SK-N-SH (cell line): ENCODE measurements at regions not wholly inside any gene's neighbourhood (a gene's known extent, or its start where the extent isn't known, plus 50 kb on each side); places are given as distances from the start of the nearest gene placed in this dataset.
A peak's percentile ranks its signal among the peaks of the same experiment; 100 is the strongest.

Source experiments
- CTCF ChIA-PET: fragments of 300-600, 350-600 bp; formaldehyde crosslinking; extraction: SDS; loops from one replicate; lab custom pipeline; 2021; lab: Yijun Ruan, JAX
- POLR2A ChIA-PET: fragments of 350-600 bp; sonication (Branson Sonifier 250); formaldehyde crosslinking; extraction: SDS; loops from one replicate; lab custom pipeline; 2020; ENCODE audit warnings: antibody characterized with exemption, inconsistent platforms; lab: Yijun Ruan, JAX
- DNase-seq: peaks from one replicate; pipeline ENCODE4 v3.0.0; 2012
- H2AFZ ChIP-seq: fragments of 200-600 bp; sonication (generic); 2 replicates; pipeline ENCODE4 v1.8.1; 2016; ENCODE audit warnings: antibody characterized with exemption, mild to moderate bottlenecking, low read depth
- H3F3A ChIP-seq: fragments of 200-600 bp; sonication (generic); replicated peaks from 2 replicates; pipeline ENCODE3; 2016; ENCODE audit warnings: antibody characterized with exemption, mild to moderate bottlenecking; ENCODE audit not compliant: insufficient read depth
- H3K27ac ChIP-seq, 2 experiments: fragments of 200-500 bp in 1 of 2; fragments of 200-600 bp in 1 of 2; sonication (Bioruptor generic) in 1 of 2; sonication (generic), shearing (Covaris generic) in 1 of 2; 2 replicates each; pipeline versions ENCODE4 v1.5.1 to v1.6.1; 2014 to 2016; ENCODE audit warnings: low read depth in 2 of 2, inconsistent platforms in 1 of 2, low read length in 1 of 2, mild to moderate bottlenecking in 1 of 2, mixed read lengths in 1 of 2
- H3K27me3 ChIP-seq: fragments of 200-600 bp; sonication (generic), shearing (Covaris generic); 2 replicates; pipeline ENCODE4 v1.6.1; 2016; ENCODE audit warnings: mixed run types; ENCODE audit not compliant: insufficient read depth
- H3K36me3 ChIP-seq, 2 experiments: fragments of 200-500 bp in 1 of 2; fragments of 200-600 bp in 1 of 2; sonication (Bioruptor generic) in 1 of 2; sonication (generic) in 1 of 2; replicated peaks in 1 of 2; 2 replicates each; pipeline versions ENCODE3 to v1.5.1; 2014 to 2016; ENCODE audit warnings: low read length in 1 of 2, mild to moderate bottlenecking in 1 of 2; ENCODE audit not compliant: insufficient read depth in 2 of 2, control insufficient read depth in 1 of 2
- H3K4me1 ChIP-seq, 2 experiments: fragments of 200-500 bp in 1 of 2; fragments of 200-600 bp in 1 of 2; sonication (Bioruptor generic) in 1 of 2; sonication (generic), shearing (Covaris generic) in 1 of 2; 2 replicates each; pipeline versions ENCODE4 v1.5.1 to v1.6.1; 2014 to 2016; ENCODE audit warnings: low read depth in 1 of 2, low read length in 1 of 2, mixed run types in 1 of 2; ENCODE audit not compliant: insufficient read depth in 2 of 2, control insufficient read depth in 1 of 2
- H3K4me2 ChIP-seq: fragments of 200-600 bp; sonication (generic), shearing (Covaris generic); 2 replicates; pipeline ENCODE4 v1.6.1; 2017; ENCODE audit warnings: mixed run types
- H3K4me3 ChIP-seq, 2 experiments: fragments of 200-500 bp in 1 of 2; fragments of 200-600 bp in 1 of 2; sonication (Bioruptor generic) in 1 of 2; sonication (generic), shearing (Covaris generic) in 1 of 2; 2 replicates each; pipeline versions ENCODE4 v1.5.1 to v1.8.1; 2014 to 2016; ENCODE audit warnings: low read depth in 2 of 2, inconsistent platforms in 1 of 2, low read length in 1 of 2, mild to moderate bottlenecking in 1 of 2, mixed read lengths in 1 of 2, moderate library complexity in 1 of 2
- H3K79me2 ChIP-seq: fragments of 200-600 bp; sonication (generic); 2 replicates; pipeline ENCODE4 v1.8.1; 2017; ENCODE audit warnings: mild to moderate bottlenecking; ENCODE audit not compliant: insufficient read depth
- H3K9ac ChIP-seq: fragments of 200-600 bp; sonication (generic); 2 replicates; pipeline ENCODE4 v1.6.1; 2017; ENCODE audit warnings: mixed run types
- H3K9me2 ChIP-seq: fragments of 200-600 bp; sonication (generic); 2 replicates; pipeline ENCODE4 v1.6.1; 2017; ENCODE audit warnings: mixed run types
- H3K9me3 ChIP-seq: fragments of 200-600 bp; sonication (generic); 2 replicates; pipeline ENCODE4 v1.6.1; 2017; ENCODE audit warnings: mixed run types, mild to moderate bottlenecking, moderate library complexity
- H4K20me1 ChIP-seq: fragments of 200-600 bp; sonication (generic); 2 replicates; pipeline ENCODE4 v1.6.1; 2017; ENCODE audit warnings: mild to moderate bottlenecking, mixed run types; ENCODE audit not compliant: insufficient read depth
- FOXM1 ChIP-seq: IDR thresholded peaks from 2 replicates; pipeline ENCODE4 v1.4.0; 2012; ENCODE audit warnings: low read depth, mild to moderate bottlenecking
- IRF3 ChIP-seq: fragments of 150-350 bp; IDR thresholded peaks from 2 replicates; pipeline ENCODE4 v1.6.1; 2016; ENCODE audit warnings: mild to moderate bottlenecking, low read depth, low read length
- JUND ChIP-seq: IDR thresholded peaks from 2 replicates; pipeline ENCODE4 v1.4.0; 2012
- MEF2A ChIP-seq: IDR thresholded peaks from 2 replicates; pipeline ENCODE4 v1.4.0; 2012; ENCODE audit warnings: low read depth, borderline replicate concordance
- PBX3 ChIP-seq: IDR thresholded peaks from 2 replicates; pipeline ENCODE4; 2012
- SIN3A ChIP-seq: IDR thresholded peaks from 2 replicates; pipeline ENCODE4 v1.6.1; 2012; ENCODE audit warnings: low read depth, mild to moderate bottlenecking, low read length, moderate library complexity, borderline replicate concordance
- YY1 ChIP-seq: IDR thresholded peaks from 2 replicates; pipeline ENCODE4 v1.4.0; 2012; ENCODE audit warnings: low read depth, mild to moderate bottlenecking
- ZBTB33 ChIP-seq: IDR thresholded peaks from 2 replicates; pipeline ENCODE4 v1.4.0; 2012; ENCODE audit warnings: low read depth, borderline replicate concordance
- WGBS: methylation state at CpG from one replicate; pipeline ENCODE4 v1.1.6; 2017; ENCODE audit warnings: low lambda C conversion rate; 5-methylcytosine and 5-hydroxymethylcytosine counted together

GRCh38 chr1:67892476-67893125 is 59.3 kb upstream of the GNG12 start:
- H3F3A ChIP-seq, result peaks cover 22% of the 10 kb centered on the region
- H3K4me3 ChIP-seq, result no peak overlapping the region
- CTCF ChIA-PET, result interaction anchor here (1.5 kb wide), 1 partner anchor 160 kb away, joined by 3 read pairs; no protein-coding TSS in a partner anchor
- H3K9ac ChIP-seq, result no peak overlapping the region
- DNase-seq, result no peak
- H3K4me2 ChIP-seq, result no peak overlapping the region
- POLR2A ChIA-PET, result no interaction called here
- no peaks in the 10 kb centered on the region for H4K20me1 ChIP-seq
- H3K27ac ChIP-seq, result peak overlapping the region in 1 of 2 experiments; percentile 53; a peak in 2 of 4 replicates
- H3K9me2 ChIP-seq, result no peaks in the 10 kb centered on the region
- H2AFZ ChIP-seq, result peak overlapping the region; percentile 25; the same call in 1 of the 2 replicates
- TF ChIP-seq JUND (no peak), ZBTB33 (no peak), SIN3A (no peak), MEF2A (no peak), IRF3 (no peak), PBX3 (no peak), FOXM1 (no peak)
- H3K36me3 ChIP-seq, result no peaks in the 10 kb centered on the region
- no peaks in the 10 kb centered on the region for H3K9me3 ChIP-seq
- no peaks in the 10 kb centered on the region for H3K79me2 ChIP-seq
- H3K4me1 ChIP-seq, result peaks cover 10 to 39% of the 10 kb centered on the region in 2 experiments
- no peaks in the 10 kb centered on the region for H3K27me3 ChIP-seq
- 74% methylated on average over 3 of the region's 3 CpGs for WGBS

GRCh38 chr1:67890857-67891256 is 57.6 kb upstream of the GNG12 start:
- no peaks in the 10 kb centered on the region for H4K20me1 ChIP-seq
- peak overlapping the region; percentile 61 for H3K9ac ChIP-seq
- POLR2A ChIA-PET, result no interaction called here
- peak overlapping the region; percentile 59; the same call in 1 of the 2 replicates for H2AFZ ChIP-seq
- 0 out of 2 replicates have a peak overlapping the region, but pooled peaks have one; percentile 19 for H3K4me2 ChIP-seq
- H3K79me2 ChIP-seq, result no peaks in the 10 kb centered on the region
- no peak for DNase-seq
- H3K9me2 ChIP-seq, result no peaks in the 10 kb centered on the region
- peak overlapping the region in 1 of 2 experiments; percentile 93; a peak in 3 of 4 replicates for H3K27ac ChIP-seq
- H3K9me3 ChIP-seq, result no peaks in the 10 kb centered on the region
- H3K27me3 ChIP-seq, result no peaks in the 10 kb centered on the region
- no peak overlapping the region for H3K4me3 ChIP-seq
- 86% methylated on average over 1 of the region's 1 CpG for WGBS
- CTCF ChIA-PET, result interaction anchor here (1.2 to 2.3 kb wide), 3 partner anchors 37 to 452 kb away, joined by 3 to 8 read pairs (median 4); no protein-coding TSS in a partner anchor
- peaks cover 22% of the 10 kb centered on the region for H3F3A ChIP-seq
- H3K36me3 ChIP-seq, result no peaks in the 10 kb centered on the region
- peaks cover 14 to 35% of the 10 kb centered on the region in 2 experiments for H3K4me1 ChIP-seq
- TF ChIP-seq YY1 (no peak), ZBTB33 (no peak)
